ENCODE measurements at regions not wholly inside any gene's neighbourhood (a gene's known extent, or its start where the extent isn't known, plus 50 kb on each side); places are given as distances from the start of the nearest gene placed in this dataset.
A peak's percentile ranks its signal among the peaks of the same experiment; 100 is the strongest.
"Not testable (repeated sequence)": the region's sequence is repeated elsewhere in the genome, so short reads cannot be mapped to it uniquely, and the experiment has no call there.

DNA sequence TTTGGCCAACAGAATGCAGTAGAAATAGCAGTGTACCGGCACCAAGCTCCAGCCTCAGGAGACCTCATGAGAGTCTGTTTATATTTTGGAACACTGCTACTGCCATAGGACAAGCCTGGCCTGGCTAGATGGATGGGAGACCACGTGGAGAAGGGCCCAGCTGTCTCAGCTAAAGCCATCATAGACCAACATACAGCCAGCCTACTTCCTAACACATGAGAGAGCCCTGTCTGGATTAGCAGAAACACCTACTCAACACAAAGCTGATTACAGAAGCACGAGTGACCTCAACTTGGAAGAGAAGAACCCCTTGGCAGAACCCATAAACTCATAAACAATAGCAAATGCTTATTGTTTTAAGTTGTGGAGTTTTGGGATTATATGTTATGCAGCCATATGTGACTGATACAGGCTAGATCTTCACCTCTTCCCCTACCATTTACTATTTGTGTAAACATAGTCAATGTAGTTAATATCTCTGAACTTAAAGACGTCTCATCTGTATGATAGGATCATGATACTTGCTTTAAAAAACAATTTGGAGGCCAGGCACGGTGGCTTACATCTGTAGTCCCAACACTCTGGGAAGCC is 199.4 kb upstream of the ZNF217 start:
- no peak overlapping the region for H3K4me3 ChIP-seq (ENCODE audit: low read depth, low read length)
- DNase-seq (ENCODE audit: low read depth): no peak
- TF ChIP-seq, protein P1, sequence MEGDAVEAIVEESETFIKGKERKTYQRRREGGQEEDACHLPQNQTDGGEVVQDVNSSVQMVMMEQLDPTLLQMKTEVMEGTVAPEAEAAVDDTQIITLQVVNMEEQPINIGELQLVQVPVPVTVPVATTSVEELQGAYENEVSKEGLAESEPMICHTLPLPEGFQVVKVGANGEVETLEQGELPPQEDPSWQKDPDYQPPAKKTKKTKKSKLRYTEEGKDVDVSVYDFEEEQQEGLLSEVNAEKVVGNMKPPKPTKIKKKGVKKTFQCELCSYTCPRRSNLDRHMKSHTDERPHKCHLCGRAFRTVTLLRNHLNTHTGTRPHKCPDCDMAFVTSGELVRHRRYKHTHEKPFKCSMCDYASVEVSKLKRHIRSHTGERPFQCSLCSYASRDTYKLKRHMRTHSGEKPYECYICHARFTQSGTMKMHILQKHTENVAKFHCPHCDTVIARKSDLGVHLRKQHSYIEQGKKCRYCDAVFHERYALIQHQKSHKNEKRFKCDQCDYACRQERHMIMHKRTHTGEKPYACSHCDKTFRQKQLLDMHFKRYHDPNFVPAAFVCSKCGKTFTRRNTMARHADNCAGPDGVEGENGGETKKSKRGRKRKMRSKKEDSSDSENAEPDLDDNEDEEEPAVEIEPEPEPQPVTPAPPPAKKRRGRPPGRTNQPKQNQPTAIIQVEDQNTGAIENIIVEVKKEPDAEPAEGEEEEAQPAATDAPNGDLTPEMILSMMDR (IDR thresholded peaks at IDR 0.05; ENCODE audit: insufficient read depth, low read depth, low read length): no peak

DNA sequence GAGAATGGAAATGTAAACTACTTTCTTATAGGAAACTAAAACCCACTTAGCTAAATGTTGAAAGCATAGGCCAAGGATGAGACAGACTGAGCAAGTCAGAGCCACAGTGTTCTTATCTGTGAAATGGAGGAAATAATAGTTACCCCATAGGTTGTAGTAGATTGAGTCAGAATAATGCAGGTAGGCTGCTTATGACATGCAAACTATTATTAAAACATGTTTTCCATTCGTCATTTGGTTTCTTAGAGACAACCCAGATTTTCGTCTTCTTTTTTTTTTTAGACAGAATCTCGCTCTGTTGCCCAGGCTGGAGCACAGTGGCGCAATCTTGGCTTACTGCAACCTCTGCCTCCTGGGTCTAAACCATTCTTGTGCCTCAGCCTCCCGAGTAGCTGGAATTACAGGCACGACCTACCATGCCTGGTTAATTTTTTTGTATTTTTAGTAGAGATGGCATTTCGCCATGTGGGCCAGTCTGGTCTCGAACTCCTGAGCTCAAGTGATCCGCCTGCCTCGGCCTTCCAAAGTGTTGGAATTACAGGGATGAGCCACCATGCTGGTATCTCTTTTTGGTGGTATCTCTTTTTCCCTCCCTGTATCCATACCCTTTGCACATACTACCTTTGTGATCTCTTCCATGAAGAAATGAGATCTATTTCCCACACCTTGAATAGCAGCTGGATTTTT is 196.5 kb upstream of the ZNF217 start:
- no peak overlapping the region for H3K4me3 ChIP-seq (ENCODE audit: low read depth, low read length)
- no peak for DNase-seq (ENCODE audit: low read depth)
- TF ChIP-seq, protein P1 (IDR thresholded peaks at IDR 0.05; ENCODE audit: insufficient read depth, low read depth, low read length): no peak

DNA sequence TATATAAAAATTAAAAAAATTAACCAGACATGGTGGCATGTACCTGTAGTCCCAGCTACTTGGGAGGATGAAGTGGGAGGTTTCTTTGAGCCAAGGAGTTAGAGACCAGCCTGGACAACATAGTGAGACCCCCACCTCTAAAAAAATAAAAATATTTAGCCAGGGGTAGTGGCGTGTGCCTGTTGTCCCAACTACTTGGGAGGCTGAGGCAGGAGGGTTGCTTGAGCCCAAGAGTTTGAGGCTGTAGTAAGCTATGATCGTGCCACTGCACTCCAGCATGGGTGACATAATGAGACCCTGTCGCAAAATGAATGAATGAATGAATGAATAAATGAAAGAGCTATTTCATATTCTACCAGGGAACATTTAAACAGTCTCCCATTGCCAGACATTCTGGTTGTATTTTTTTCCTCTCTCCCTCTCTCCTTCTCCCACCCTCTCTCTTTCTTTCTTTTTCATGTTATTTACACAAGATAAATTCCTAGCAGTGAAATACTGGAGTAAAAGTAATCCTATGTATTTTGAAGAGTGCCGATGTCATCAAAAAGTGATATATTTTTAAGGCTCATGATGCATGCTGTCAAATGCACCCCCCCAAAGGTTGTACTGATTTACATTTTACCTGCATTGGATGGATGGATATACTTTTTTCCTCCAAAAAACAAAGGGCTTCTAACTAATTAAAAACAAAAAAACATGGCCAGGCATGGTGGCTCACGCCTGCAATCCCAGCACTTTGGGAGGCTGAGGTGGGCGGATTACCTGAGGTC is 194.8 kb upstream of the ZNF217 start:
- H3K4me3 ChIP-seq (ENCODE audit: low read depth, low read length): no peak overlapping the region
- TF ChIP-seq, protein P1 (IDR thresholded peaks at IDR 0.05; ENCODE audit: insufficient read depth, low read depth, low read length): no peak

DNA sequence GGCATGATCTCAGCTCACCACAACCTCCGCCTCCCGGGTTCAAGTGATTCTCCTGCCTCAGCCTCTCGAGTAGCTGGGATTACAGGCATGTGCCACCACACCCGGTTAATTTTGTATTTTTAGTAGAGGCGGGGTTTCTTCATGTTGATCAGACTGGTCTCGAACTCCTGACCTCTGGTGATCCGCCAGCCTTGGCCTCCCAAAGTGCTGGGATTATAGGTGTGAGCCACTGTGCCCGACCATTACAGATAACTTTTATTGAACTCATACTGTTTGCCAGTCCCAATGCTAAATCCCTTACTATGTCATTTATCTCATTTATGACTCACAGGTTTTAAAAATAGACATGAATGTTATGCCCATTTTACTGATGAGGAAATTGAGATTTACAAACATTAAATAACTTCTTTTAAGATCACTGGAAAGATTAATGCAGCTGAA is 193.9 kb upstream of the ZNF217 start:
- not testable (repeated sequence) for H3K4me3 ChIP-seq (ENCODE audit: low read depth, low read length)

More for the DNA sequence above, 194.8 kb upstream of the ZNF217 start:
- DNase-seq (ENCODE audit: low read depth): no peak

DNA sequence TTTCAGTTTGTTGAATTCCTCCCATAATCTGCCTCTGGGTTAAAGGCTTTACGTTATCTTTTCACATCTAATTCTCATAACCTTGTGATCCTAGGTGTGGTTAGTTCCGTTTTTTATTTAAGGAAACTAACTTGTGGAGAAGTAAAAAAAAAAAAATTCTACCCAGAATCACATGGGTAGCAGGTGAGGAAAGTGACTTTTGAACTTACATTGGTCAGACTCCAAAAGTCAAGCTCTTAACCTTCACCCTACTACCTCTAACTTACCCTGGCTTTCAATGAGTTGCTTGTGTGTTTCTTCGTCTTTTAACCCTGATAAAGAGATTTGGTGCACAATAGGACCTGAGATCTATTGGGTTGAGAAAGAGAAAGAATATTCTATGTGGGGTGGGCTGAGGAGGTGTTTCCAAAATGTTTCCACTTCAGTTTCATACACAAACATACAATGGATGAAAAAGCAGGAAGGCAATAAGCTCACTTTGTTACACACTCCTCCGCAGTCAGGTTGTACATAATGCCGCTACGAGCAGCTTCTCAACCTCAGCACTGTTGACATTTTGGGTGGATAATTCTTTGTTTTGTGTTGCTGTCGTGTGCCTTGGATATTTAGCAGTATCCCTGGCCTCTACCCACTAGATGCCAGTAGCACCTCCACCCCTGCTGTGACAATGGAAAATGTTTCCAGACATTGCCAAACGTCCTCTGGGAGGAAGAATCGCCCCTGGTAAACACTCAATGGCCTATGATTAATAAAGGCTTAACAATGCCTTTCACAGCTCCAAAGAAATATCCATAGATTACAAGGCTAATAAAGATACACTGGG is 193.0 kb upstream of the ZNF217 start:
- peak; percentile 45 for DNase-seq (ENCODE audit: low read depth)
- TF ChIP-seq, protein P1 (IDR thresholded peaks at IDR 0.05; ENCODE audit: insufficient read depth, low read depth, low read length): no peak
- no peak overlapping the region for H3K4me3 ChIP-seq (ENCODE audit: low read depth, low read length)

More for the DNA sequence above, 193.9 kb upstream of the ZNF217 start:
- not testable (repeated sequence) for DNase-seq (ENCODE audit: low read depth)

DNA sequence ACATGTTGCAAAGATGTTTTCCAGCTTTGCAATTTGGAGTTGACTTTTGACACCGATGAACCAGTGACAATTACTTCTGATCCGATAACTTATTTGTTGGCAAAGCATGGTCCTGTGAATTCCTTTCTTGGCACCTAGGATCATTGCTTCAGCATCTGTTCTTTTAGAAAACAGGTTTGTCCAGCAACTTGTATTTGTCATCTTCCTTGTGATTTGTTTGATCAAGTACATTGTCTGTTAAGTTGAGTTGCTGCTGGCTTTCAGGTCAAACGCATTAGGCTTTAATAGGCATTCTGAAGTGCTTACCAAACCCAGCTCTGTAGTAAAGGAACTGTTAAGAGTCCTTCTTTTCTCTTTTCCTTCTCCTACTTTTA is 192.4 kb upstream of the ZNF217 start:
- TF ChIP-seq, protein P1 (IDR thresholded peaks at IDR 0.05; ENCODE audit: insufficient read depth, low read depth, low read length): no peak
- H3K4me3 ChIP-seq (ENCODE audit: low read depth, low read length): no peak overlapping the region
- DNase-seq (ENCODE audit: low read depth): no peak

Data from fibroblast of villous mesenchyme (primary cell).